GM12865 (cell line): ENCODE measurements at regions not wholly inside any gene's neighbourhood (a gene's known extent, or its start where the extent isn't known, plus 50 kb on each side); places are given as distances from the start of the nearest gene placed in this dataset.

ENCODE experiments used
- DNase-seq: peaks from one replicate; pipeline ENCODE4 v3.0.0; 2010; ENCODE audit warnings: low read depth
- H3K4me3 ChIP-seq: 2 replicates; pipeline ENCODE4 v1.5.1; 2011; ENCODE audit warnings: mild to moderate bottlenecking, low read depth, low read length, control low read depth
- TF ChIP-seq, protein P1 (sequence below): IDR thresholded peaks from 2 replicates; pipeline ENCODE4 v1.5.1; 2011; ENCODE audit warnings: low read length, control low read depth, low read depth, inconsistent platforms; ENCODE audit not compliant: insufficient read depth; ENCODE audit errors: missing control alignments

- TF ChIP-seq, protein P1, sequence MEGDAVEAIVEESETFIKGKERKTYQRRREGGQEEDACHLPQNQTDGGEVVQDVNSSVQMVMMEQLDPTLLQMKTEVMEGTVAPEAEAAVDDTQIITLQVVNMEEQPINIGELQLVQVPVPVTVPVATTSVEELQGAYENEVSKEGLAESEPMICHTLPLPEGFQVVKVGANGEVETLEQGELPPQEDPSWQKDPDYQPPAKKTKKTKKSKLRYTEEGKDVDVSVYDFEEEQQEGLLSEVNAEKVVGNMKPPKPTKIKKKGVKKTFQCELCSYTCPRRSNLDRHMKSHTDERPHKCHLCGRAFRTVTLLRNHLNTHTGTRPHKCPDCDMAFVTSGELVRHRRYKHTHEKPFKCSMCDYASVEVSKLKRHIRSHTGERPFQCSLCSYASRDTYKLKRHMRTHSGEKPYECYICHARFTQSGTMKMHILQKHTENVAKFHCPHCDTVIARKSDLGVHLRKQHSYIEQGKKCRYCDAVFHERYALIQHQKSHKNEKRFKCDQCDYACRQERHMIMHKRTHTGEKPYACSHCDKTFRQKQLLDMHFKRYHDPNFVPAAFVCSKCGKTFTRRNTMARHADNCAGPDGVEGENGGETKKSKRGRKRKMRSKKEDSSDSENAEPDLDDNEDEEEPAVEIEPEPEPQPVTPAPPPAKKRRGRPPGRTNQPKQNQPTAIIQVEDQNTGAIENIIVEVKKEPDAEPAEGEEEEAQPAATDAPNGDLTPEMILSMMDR, result no peak
- H3K4me3 ChIP-seq, result no peak overlapping the region
- DNase-seq, result no peak
Observed at GRCh38 chr5:37900692-37901091, 60.9 kb upstream of the GDNF start.

- DNase-seq, result no peak
- no peak overlapping the region for H3K4me3 ChIP-seq
- TF ChIP-seq, protein P1, result no peak
Observed at GRCh38 chr5:37899037-37899436, 59.2 kb upstream of the GDNF start.

DNA sequence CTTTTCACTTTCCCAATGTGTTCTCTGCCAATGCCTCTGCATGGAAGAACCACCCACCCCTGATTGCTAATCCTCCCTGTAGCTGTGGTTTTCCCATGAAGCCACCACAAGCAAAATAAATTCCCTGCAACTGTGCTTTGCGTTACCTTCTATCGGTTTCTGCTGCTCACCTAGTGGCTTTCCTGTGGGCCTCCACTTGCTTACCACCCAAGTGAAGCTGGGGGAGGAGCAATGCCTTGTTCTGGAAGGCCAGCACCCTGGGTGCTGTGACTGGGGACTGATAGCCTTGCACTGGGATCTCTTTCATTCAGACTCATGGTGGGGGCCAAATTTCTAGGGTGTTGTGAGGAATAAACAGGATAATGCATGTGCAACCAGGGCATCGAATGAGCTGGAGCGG lies 56.3 kb upstream of the GDNF start:
- H3K4me3 ChIP-seq, result no peak overlapping the region
- TF ChIP-seq, protein P1, result no peak
- DNase-seq, result no peak

DNA sequence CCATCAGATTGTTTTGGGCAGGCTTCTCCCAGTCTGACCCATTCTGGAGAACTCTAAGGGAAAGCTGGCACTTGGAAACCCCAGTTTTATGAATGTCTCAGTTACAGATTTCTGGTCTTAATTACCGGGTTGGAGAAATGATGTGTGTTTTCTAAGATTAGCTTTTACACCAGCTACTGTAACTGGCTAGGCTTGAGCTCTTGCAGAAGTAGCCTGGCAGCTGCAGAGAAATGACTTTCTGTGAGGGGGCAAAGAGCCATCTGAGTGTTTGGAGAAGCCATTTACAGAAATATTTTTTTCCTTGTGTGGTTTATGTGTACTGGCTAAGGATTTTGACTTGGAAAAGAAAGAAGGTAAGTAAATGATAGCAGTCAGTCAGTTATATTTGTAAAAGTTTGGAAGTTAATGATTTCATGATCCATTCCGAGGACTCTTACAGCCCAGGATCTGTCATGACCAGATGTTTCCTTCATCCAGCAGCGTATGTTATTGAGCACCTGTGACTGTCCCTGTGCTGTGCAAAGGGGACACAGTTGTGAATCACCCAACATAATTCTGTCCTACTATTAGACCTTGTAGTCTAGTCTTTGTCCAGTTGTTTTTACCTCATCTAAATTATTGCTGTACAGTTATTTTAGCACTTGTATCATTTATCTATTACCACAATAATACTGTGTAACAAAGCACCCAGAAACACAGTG lies 53.7 kb upstream of the GDNF start:
- no peak for DNase-seq
- TF ChIP-seq, protein P1, result no peak

GRCh38 chr5:37892586-37892985 lies 52.7 kb upstream of the GDNF start:
- DNase-seq, result no peak
- TF ChIP-seq, protein P1, result no peak
- no peak overlapping the region for H3K4me3 ChIP-seq

More for the DNA sequence above, 53.7 kb upstream of the GDNF start:
- no peak overlapping the region for H3K4me3 ChIP-seq

- no peak for DNase-seq
- H3K4me3 ChIP-seq, result no peak overlapping the region
- TF ChIP-seq, protein P1, result no peak
Observed at GRCh38 chr5:37891832-37892231, 52.0 kb upstream of the GDNF start.
